ENCODE measurements at regions not wholly inside any gene's neighbourhood (a gene's known extent, or its start where the extent isn't known, plus 50 kb on each side); places are given as distances from the start of the nearest gene placed in this dataset.

GRCh38 chr9:1434811-1435210 lies 384.7 kb downstream of the DMRT2 start:
- no peak for TF ChIP-seq CTCF (conservative IDR thresholded peaks at IDR 0.05; ENCODE audit: low read length)
- TF ChIP-seq EZH2phosphoT487 (IDR thresholded peaks at IDR 0.05; ENCODE audit: borderline replicate concordance, low read depth, low read length) = no peak

All from OCI-LY7 (cell line).